ENCODE measurements at regions not wholly inside any gene's neighbourhood (a gene's known extent, or its start where the extent isn't known, plus 50 kb on each side); places are given as distances from the start of the nearest gene placed in this dataset.

DNA sequence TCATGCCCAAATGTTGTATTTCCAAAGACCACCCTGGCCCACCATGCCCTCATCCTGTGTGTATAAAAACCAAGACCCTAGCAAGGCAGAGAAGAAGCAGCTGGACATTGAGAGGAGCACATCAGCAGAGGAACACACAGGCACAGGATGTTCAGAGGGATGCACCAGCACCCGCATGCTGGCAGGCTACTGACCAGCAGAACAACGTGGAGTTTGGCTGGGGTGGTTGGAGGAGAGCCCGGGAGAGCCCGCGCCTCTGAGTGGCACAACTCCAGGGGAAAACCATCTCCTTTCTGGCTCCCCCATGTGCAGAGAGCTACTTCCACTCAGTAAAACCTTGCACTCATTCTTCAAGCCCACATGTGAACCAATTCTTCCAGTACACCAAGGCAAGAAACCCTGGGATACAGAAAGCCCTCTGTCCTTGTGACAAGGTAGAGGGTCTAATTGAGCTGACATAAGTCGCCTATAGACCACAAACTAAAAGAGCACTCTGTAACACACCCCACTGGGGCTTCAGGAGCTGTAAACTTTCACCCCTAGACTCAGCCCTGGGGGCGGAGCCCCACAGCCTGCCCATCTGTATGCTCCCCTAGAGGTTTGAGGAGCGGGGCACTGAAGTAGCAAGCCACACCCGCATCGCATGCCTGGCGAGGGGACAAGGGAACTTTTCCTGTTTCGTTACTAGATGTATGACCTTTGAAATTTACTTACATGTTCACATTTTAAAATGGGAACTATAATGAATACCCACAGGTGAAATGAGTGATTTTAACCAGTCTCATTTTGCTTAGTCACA lies 831.5 kb upstream of the CITED2 start:
- no peak overlapping the region for H3K4me3 ChIP-seq (ENCODE audit: low read depth, low read length)
- no peak for TF ChIP-seq CTCF (IDR thresholded peaks at IDR 0.05; ENCODE audit: insufficient read depth, low read length)

GRCh38 chr6:140204154-140204553 lies 829.7 kb upstream of the CITED2 start:
- H3K4me3 ChIP-seq (ENCODE audit: low read depth, low read length): no peak overlapping the region
- no peak for TF ChIP-seq CTCF (IDR thresholded peaks at IDR 0.05; ENCODE audit: insufficient read depth, low read length)
- DNase-seq (ENCODE audit: low read depth): no peak

More for the DNA sequence above, 831.5 kb upstream of the CITED2 start:
- DNase-seq (ENCODE audit: low read depth): no peak

GRCh38 chr6:140203661-140204147 lies 829.3 kb upstream of the CITED2 start:
- H3K4me3 ChIP-seq (ENCODE audit: low read depth, low read length): no peak overlapping the region
- DNase-seq (ENCODE audit: low read depth): peak; percentile 71

DNA sequence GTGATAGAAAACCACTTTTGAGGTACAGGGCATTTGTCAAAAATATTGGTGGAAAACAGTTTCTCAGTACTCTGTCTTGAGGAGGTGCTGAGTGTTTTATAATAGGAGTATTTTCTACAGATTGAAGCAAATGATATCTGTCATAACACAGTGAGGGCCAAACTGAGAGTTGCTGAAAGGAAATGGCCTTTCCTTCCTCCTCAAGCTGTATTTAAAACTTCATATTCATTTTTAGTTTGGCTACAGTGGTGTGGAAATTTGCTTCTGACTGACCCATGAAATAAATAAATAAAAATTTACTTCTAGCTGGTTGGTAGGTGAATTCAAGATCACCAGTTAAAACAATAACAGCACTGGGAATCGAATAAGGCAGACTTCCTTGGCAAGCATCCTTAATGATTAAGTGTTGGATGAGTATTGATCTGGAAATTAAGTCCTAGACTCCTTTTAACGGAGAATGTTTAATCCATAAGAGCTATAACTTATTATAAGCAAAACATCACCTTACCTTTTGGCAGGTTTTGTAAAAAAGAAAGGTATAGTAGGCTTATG lies 828.6 kb upstream of the CITED2 start:
- no peak for DNase-seq (ENCODE audit: low read depth)
- TF ChIP-seq CTCF (IDR thresholded peaks at IDR 0.05; ENCODE audit: insufficient read depth, low read length): no peak
- no peak overlapping the region for H3K4me3 ChIP-seq (ENCODE audit: low read depth, low read length)

More at GRCh38 chr6:140203661-140204147, 829.3 kb upstream of the CITED2 start:
- TF ChIP-seq CTCF (IDR thresholded peaks at IDR 0.05; ENCODE audit: insufficient read depth, low read length): no peak

DNA sequence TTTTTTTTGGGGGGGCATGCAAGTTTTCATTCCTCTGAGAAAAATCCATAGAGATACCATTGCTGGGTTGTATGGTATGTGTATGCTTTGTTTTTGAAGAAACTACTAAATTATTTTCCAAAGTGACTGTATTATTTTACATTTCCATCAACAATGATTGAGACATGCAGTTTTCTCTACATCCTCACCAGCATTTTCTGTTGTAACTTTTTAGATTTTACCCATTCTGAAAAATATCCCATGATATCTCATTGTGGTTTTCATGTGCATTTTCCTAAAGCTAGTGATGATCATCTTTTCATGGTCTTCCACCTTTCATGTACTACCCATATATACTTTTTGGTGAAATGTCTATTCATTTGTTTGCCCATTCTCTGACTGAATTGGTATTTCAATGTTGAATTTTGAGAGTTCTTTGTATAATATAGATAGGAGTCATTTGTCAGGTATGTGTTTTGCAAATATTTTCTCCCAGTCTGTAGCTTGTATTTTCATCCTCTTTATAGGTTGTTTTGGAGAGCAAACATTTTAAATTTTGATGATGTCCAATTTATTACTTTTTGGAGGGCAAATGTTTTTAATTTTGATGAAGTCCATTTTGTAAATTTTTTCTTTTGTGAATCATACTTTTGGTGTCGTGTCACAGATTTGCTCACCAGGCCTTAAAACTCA lies 827.5 kb upstream of the CITED2 start:
- TF ChIP-seq CTCF (IDR thresholded peaks at IDR 0.05; ENCODE audit: insufficient read depth, low read length): no peak
- no peak overlapping the region for H3K4me3 ChIP-seq (ENCODE audit: low read depth, low read length)
- no peak for DNase-seq (ENCODE audit: low read depth)

DNA sequence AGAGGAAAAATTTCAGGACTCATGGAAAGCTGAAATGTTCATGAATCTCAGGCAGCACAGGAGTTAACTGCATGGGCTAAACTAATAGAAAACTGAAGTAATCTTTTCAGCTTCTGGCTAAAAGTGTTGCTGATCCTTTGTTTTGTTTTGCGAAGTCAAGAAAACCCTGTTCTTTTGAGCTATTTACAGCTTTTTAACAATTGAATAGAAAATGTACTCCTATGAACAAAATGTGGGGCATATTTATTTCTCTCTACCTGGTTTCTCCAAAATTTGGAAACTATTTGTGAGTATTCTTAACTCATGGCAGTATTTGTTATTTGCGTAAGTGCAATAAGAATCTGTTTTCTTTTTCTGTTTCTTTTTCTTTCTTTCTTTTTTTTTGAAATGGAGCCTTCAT lies 818.8 kb upstream of the CITED2 start:
- H3K4me3 ChIP-seq (ENCODE audit: low read depth, low read length): no peak overlapping the region
- no peak for TF ChIP-seq CTCF (IDR thresholded peaks at IDR 0.05; ENCODE audit: insufficient read depth, low read length)
- DNase-seq (ENCODE audit: low read depth): no peak
